Activated CD8-positive, alpha-beta T cell treated with anti-CD3 and anti-CD28 coated beads, Interleukin-2, amount 10 ng/mL, durations not matched to agents 7 days and 5 days (primary cell): ENCODE measurements at regions not wholly inside any gene's neighbourhood (a gene's known extent, or its start where the extent isn't known, plus 50 kb on each side); places are given as distances from the start of the nearest gene placed in this dataset.

Experiments
- ATAC-seq: fragments of 150-1000 bp; cut with Tn5 transposase; one replicate; pipeline ENCODE4 v1.10.0; 2021; ENCODE audit warnings: moderate library complexity
- CTCF ChIA-PET: fragments of 350-600 bp; sonication (Branson Sonifier 250); formaldehyde crosslinking; loops from one replicate; lab custom pipeline; 2021; ENCODE audit warnings: antibody characterized with exemption; lab: Charles Lee
- POLR2A ChIA-PET: fragments of 350-600 bp; sonication (Branson Sonifier 250); formaldehyde crosslinking; loops from one replicate; lab custom pipeline; 2021; ENCODE audit warnings: antibody characterized with exemption; lab: Charles Lee
- DNase-seq: peaks from one replicate; pipeline ENCODE4 v3.0.0-alpha.2; 2020
- H3K27ac Mint-ChIP-seq: one replicate; pipeline ENCODE4 v1.8.0; 2021; ENCODE audit warnings: mild to moderate bottlenecking, mixed read lengths
- H3K27me3 Mint-ChIP-seq: one replicate; pipeline ENCODE4 v1.8.0; 2021; ENCODE audit warnings: low read depth, mixed read lengths
- H3K36me3 Mint-ChIP-seq: one replicate; pipeline ENCODE4 v1.8.0; 2021; ENCODE audit warnings: low read depth, mixed read lengths
- H3K4me1 Mint-ChIP-seq: one replicate; pipeline ENCODE4 v1.8.0; 2021; ENCODE audit warnings: low read depth, mixed read lengths
- H3K4me3 Mint-ChIP-seq: one replicate; pipeline ENCODE4 v1.8.0; 2021; ENCODE audit warnings: mild to moderate bottlenecking, mixed read lengths
- H3K9me3 Mint-ChIP-seq: one replicate; pipeline ENCODE4 v1.8.0; 2022; ENCODE audit warnings: mixed read lengths; ENCODE audit not compliant: insufficient read depth

GRCh38 chr2:126429103-126429502, 226.9 kb upstream of the GYPC start:
- ATAC-seq, result no peak
- Mint-ChIP-seq H3K4me1 (no peaks in the 10 kb centered on the region), H3K27me3 (peaks cover 11% of the 10 kb centered on the region), H3K36me3 (no peaks in the 10 kb centered on the region), H3K9me3 (no peaks in the 10 kb centered on the region), H3K4me3 (no peak overlapping the region), H3K27ac (no peak overlapping the region)
- POLR2A ChIA-PET, result no interaction called here
- CTCF ChIA-PET, result no interaction called here
- no peak for DNase-seq

- CTCF ChIA-PET, result no interaction called here
- Mint-ChIP-seq H3K9me3 (no peaks in the 10 kb centered on the region), H3K4me3 (no peak overlapping the region), H3K36me3 (no peaks in the 10 kb centered on the region), H3K4me1 (no peaks in the 10 kb centered on the region), H3K27me3 (peaks cover 9% of the 10 kb centered on the region), H3K27ac (no peak overlapping the region)
- ATAC-seq, result no peak
- DNase-seq, result no peak
- POLR2A ChIA-PET, result no interaction called here
These were observed 224.8 kb upstream of the GYPC start for GRCh38 chr2:126431136-126431535.

DNA sequence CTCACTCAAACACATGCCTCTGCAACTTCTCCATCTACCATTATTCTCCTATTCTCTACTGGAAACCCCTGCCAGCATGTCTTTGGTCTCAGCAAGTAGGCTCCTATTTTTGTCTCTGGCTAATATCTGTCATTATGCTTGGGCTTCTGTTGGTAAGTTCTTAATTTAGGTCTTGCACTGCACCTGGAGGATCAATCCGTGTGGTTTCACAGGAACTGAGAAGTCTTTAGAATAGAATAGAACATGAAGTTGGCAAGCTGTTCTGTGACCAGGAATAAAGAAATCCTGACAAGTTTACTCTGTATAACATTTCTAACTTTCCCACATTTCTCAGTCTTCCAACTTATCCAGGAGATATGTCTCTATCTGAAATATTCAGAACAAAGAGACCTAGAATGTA, 219.5 kb upstream of the GYPC start:
- Mint-ChIP-seq H3K27me3 (no peaks in the 10 kb centered on the region), H3K9me3 (no peaks in the 10 kb centered on the region), H3K27ac (no peak overlapping the region), H3K36me3 (no peaks in the 10 kb centered on the region), H3K4me1 (no peaks in the 10 kb centered on the region), H3K4me3 (no peak overlapping the region)
- no peak for DNase-seq
- ChIA-PET POLR2A (interaction anchor here (1.0 kb wide), 1 partner anchor 56 kb away, joined by 4 read pairs; no protein-coding TSS in a partner anchor), CTCF (no interaction called here)
- no peak for ATAC-seq

DNA sequence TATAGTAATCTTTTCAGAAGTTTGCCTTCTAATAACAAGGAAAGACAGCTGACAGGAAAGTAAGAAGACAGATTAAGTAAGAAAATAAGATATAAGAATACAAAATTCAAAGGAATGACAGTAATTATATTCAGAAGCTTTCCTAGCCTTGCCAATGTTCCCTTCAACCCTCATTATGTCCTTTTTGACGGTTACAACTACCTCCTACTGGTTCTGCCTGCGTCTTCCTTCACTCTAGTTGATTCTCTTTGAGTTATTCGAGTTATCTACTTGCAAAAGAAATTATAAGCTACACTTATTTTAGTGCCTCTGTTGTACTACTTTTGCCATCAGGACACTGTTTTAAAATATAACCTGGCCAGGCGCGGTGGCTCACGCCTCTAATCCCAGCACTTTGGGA, 218.9 kb upstream of the GYPC start:
- H3K9me3 Mint-ChIP-seq, result no peaks in the 10 kb centered on the region
- no peak for ATAC-seq

GRCh38 chr2:126444512-126444911, 211.4 kb upstream of the GYPC start:
- Mint-ChIP-seq H3K27ac (no peak overlapping the region), H3K27me3 (peaks cover 3% of the 10 kb centered on the region), H3K36me3 (no peaks in the 10 kb centered on the region), H3K4me3 (no peak overlapping the region), H3K4me1 (no peaks in the 10 kb centered on the region), H3K9me3 (no peaks in the 10 kb centered on the region)
- ATAC-seq (no peak), DNase-seq (no peak)
- CTCF ChIA-PET, result no interaction called here
- POLR2A ChIA-PET, result no interaction called here

More for the DNA sequence above, 218.9 kb upstream of the GYPC start:
- H3K4me3 Mint-ChIP-seq, result no peak overlapping the region
- POLR2A ChIA-PET, result interaction anchor here (1.0 kb wide), 1 partner anchor 56 kb away, joined by 4 read pairs; no protein-coding TSS in a partner anchor
- H3K27ac Mint-ChIP-seq, result no peak overlapping the region
- CTCF ChIA-PET, result no interaction called here
- H3K4me1 Mint-ChIP-seq, result no peaks in the 10 kb centered on the region
- peaks cover 2% of the 10 kb centered on the region for H3K27me3 Mint-ChIP-seq
- DNase-seq, result no peak
- no peaks in the 10 kb centered on the region for H3K36me3 Mint-ChIP-seq

- Mint-ChIP-seq H3K4me1 (no peaks in the 10 kb centered on the region), H3K27ac (no peak overlapping the region)
- CTCF ChIA-PET, result no interaction called here
These were observed 209.8 kb upstream of the GYPC start for GRCh38 chr2:126446106-126446695.

GRCh38 chr2:126448611-126449010, 207.3 kb upstream of the GYPC start:
- no peaks in the 10 kb centered on the region for H3K4me1 Mint-ChIP-seq
- DNase-seq (no peak), ATAC-seq (no peak)
- POLR2A ChIA-PET, result no interaction called here
- no peaks in the 10 kb centered on the region for H3K36me3 Mint-ChIP-seq
- no peaks in the 10 kb centered on the region for H3K27me3 Mint-ChIP-seq
- H3K27ac Mint-ChIP-seq, result no peak overlapping the region
- H3K9me3 Mint-ChIP-seq, result no peaks in the 10 kb centered on the region
- H3K4me3 Mint-ChIP-seq, result no peak overlapping the region
- CTCF ChIA-PET, result no interaction called here

More at GRCh38 chr2:126446106-126446695, 209.8 kb upstream of the GYPC start:
- Mint-ChIP-seq H3K36me3 (no peaks in the 10 kb centered on the region), H3K4me3 (no peak overlapping the region), H3K9me3 (no peaks in the 10 kb centered on the region), H3K27me3 (peaks cover 3% of the 10 kb centered on the region)
- DNase-seq, result no peak
- ATAC-seq, result no peak
- POLR2A ChIA-PET, result interaction anchor here (0.7 kb wide), 1 partner anchor 82 kb away, joined by 3 read pairs; no protein-coding TSS in a partner anchor

GRCh38 chr2:126449677-126450076, 206.3 kb upstream of the GYPC start:
- Mint-ChIP-seq H3K4me1 (no peaks in the 10 kb centered on the region), H3K9me3 (no peaks in the 10 kb centered on the region), H3K36me3 (no peaks in the 10 kb centered on the region), H3K4me3 (no peak overlapping the region), H3K27me3 (no peaks in the 10 kb centered on the region), H3K27ac (no peak overlapping the region)
- POLR2A ChIA-PET, result interaction anchor here (0.6 kb wide), 1 partner anchor 238 kb away, joined by 3 read pairs; no protein-coding TSS in a partner anchor
- DNase-seq (no peak), ATAC-seq (no peak)
- CTCF ChIA-PET, result no interaction called here

DNA sequence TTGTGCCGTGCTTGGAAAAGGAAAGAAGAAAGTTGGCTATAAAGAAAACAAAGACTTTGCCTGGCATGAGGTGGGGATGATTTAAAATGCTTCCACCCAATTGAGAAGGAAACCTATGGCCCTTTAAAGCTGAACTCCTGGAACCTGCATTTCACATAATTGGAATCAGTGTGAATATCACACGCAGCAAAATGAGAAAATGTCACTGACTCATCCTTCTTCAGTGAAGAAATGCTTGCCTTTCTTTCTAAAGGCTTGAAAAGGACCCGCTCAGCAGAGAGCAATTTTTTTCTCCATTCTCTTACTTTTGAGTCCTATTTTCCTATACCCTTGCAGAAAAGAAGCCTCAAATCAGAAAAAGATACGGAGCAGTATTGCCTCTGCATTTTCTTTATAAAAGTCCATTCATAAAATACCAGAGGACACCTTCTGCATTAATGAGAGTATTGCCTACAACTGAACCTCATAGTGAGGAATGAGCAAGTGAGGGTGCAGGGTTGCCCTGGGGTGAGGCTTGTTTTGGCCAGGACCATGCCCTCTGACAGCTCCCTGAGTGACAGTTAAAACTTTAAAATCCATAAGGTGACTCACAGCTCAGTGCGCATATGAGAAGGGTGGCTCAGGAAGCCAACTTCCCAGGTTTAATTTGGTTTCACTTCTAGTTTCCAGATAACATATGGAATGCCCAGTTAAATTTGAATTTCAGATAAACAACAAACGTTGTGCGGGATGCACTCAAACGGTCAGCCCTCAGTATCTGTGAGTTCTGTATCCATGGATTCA, 191.9 kb upstream of the GYPC start:
- Mint-ChIP-seq H3K36me3 (no peaks in the 10 kb centered on the region), H3K27me3 (no peaks in the 10 kb centered on the region), H3K27ac (no peak overlapping the region), H3K4me1 (peaks cover 20% of the 10 kb centered on the region), H3K4me3 (no peak overlapping the region), H3K9me3 (no peaks in the 10 kb centered on the region)
- ATAC-seq (no peak), DNase-seq (no peak)
- CTCF ChIA-PET, result interaction anchor here (1.3 kb wide), 1 partner anchor 64 kb away, joined by 3 read pairs; no protein-coding TSS in a partner anchor
- POLR2A ChIA-PET, result no interaction called here

GRCh38 chr2:126467367-126468054, 188.4 kb upstream of the GYPC start:
- H3K4me3 Mint-ChIP-seq, result no peak overlapping the region
- H3K27ac Mint-ChIP-seq, result peak overlapping the region; percentile 82
- peaks cover 1% of the 10 kb centered on the region for H3K27me3 Mint-ChIP-seq
- DNase-seq, result peak; percentile 68
- no peaks in the 10 kb centered on the region for H3K36me3 Mint-ChIP-seq
- POLR2A ChIA-PET, result no interaction called here
- ATAC-seq, result peak; percentile 85
- CTCF ChIA-PET, result no interaction called here
- peaks cover 17% of the 10 kb centered on the region for H3K4me1 Mint-ChIP-seq
- H3K9me3 Mint-ChIP-seq, result no peaks in the 10 kb centered on the region

DNA sequence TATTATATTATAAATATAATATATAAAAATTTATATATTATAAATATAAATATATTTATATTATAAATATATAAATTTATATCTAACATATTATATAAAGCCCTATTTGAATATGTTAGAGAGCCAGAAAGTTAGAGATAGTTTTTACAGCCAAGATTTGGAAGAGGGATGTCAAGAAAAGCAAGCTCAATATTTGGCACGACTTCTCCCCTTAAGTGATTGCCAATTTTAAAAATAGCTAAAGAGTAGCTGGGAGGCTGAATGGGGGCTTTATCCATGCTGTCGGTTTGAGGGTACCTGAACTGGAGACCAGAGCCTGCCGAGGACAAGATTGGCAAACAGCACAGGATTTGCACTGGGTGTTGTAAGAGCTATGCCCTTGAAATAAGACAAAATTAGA, 180.9 kb upstream of the GYPC start:
- ATAC-seq (no peak), DNase-seq (no peak)
- ChIA-PET POLR2A (no interaction called here), CTCF (no interaction called here)
- no peaks in the 10 kb centered on the region for H3K9me3 Mint-ChIP-seq
- no peak overlapping the region for H3K27ac Mint-ChIP-seq
- peaks cover 17% of the 10 kb centered on the region for H3K27me3 Mint-ChIP-seq
- no peaks in the 10 kb centered on the region for H3K36me3 Mint-ChIP-seq
- H3K4me3 Mint-ChIP-seq, result no peak overlapping the region
- no peaks in the 10 kb centered on the region for H3K4me1 Mint-ChIP-seq

DNA sequence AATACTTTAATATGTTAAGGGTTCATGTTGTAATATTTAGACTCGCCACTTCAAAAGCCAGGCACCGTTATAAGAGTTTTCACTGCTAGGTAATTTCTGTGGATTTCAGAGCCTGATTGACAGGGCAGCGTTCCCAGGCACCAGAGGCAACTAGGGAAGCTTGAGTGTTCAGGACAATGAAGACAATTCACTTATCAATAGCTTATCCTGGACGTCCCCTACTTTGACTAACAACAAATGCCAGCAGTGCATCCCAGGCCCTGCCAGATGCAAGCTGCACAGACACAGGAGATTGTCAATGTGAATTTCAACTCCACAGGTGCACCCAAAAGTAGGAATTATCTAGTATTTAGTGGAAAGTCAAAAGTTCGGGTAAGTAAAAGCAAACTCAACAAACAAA, 179.3 kb upstream of the GYPC start:
- no peaks in the 10 kb centered on the region for H3K9me3 Mint-ChIP-seq
- ChIA-PET POLR2A (no interaction called here), CTCF (no interaction called here)
- no peak overlapping the region for H3K4me3 Mint-ChIP-seq
- H3K27me3 Mint-ChIP-seq, result peaks cover 17% of the 10 kb centered on the region
- H3K36me3 Mint-ChIP-seq, result no peaks in the 10 kb centered on the region
- DNase-seq (no peak), ATAC-seq (no peak)
- no peaks in the 10 kb centered on the region for H3K4me1 Mint-ChIP-seq
- H3K27ac Mint-ChIP-seq, result no peak overlapping the region
